Mammary epithelial cell (primary cell): ENCODE measurements at regions not wholly inside any gene's neighbourhood (a gene's known extent, or its start where the extent isn't known, plus 50 kb on each side); places are given as distances from the start of the nearest gene placed in this dataset.

Source experiments
- CTCF ChIP-seq, 2 donors: IDR thresholded peaks in 1 of 2; conservative IDR thresholded peaks in 1 of 2; 2 replicates each; pipeline ENCODE4 v1.5.1; 2011 to 2012; ENCODE audit warnings: inconsistent platforms in 2 of 2, low read length in 2 of 2, mild to moderate bottlenecking in 2 of 2, control low read depth in 1 of 2, low read depth in 1 of 2; ENCODE audit not compliant: insufficient read depth in 1 of 2; ENCODE audit errors: extremely low read depth in 1 of 2
- EZH2 ChIP-seq: IDR thresholded peaks from 2 replicates; pipeline ENCODE4 v1.6.1; 2012; ENCODE audit warnings: low read length, inconsistent platforms, borderline replicate concordance

GRCh38 chr2:212873256-212873655 lies 278.2 kb downstream of the IKZF2 start:
- TF ChIP-seq CTCF (conservative IDR thresholded peaks at IDR 0.05 in 1 of 2, IDR thresholded peaks at IDR 0.05 in 1 of 2; ENCODE audit: extremely low read depth in 1 of 2, insufficient read depth in 1 of 2, low read depth in 1 of 2, low read length in 2 of 2) (no peak), EZH2 (no peak)
